ENCODE measurements at regions not wholly inside any gene's neighbourhood (a gene's known extent, or its start where the extent isn't known, plus 50 kb on each side); places are given as distances from the start of the nearest gene placed in this dataset.

GRCh38 chr6:106886922-106887797 is 87.4 kb downstream of the CD24 start (continued):
- peak; percentile 96 for TF ChIP-seq CREB3 (tag; conservative IDR thresholded peaks at IDR 0.05; ENCODE audit: low read depth)
- TF ChIP-seq ZNF134 (CRISPR knock-in tag; conservative IDR thresholded peaks at IDR 0.05): peak; percentile 45; the same call in 1 of the 2 replicates
- TF ChIP-seq ZMIZ1 (IDR thresholded peaks at IDR 0.05; ENCODE audit: low read depth in 2 of 2, low read length in 2 of 2): no peak
- no peak for TF ChIP-seq RBM25 (IDR thresholded peaks at IDR 0.05; ENCODE audit: low read depth, low read length, severe bottlenecking)
- TF ChIP-seq CAMTA2 (CRISPR knock-in tag; conservative IDR thresholded peaks at IDR 0.05): no peak
- TF ChIP-seq SP2 (IDR thresholded peaks at IDR 0.05; ENCODE audit: extremely low read depth, low read depth, low read length, poor library complexity, severe bottlenecking): no peak
- no peak for TF ChIP-seq HDAC1 (IDR thresholded peaks at IDR 0.05)
- no peak for TF ChIP-seq LARP7 (IDR thresholded peaks at IDR 0.05)
- no peak for TF ChIP-seq TFAP4 (CRISPR knock-in tag; IDR thresholded peaks at IDR 0.05; ENCODE audit: borderline replicate concordance)
- no peak for TF ChIP-seq RBM15 (IDR thresholded peaks at IDR 0.05; ENCODE audit: insufficient read depth, low read length)
- peak; percentile 96 for TF ChIP-seq ZNF583 (CRISPR knock-in tag; IDR thresholded peaks at IDR 0.05)
- TF ChIP-seq MED1 (CRISPR knock-in tag; IDR thresholded peaks at IDR 0.05; ENCODE audit: borderline replicate concordance): no peak
- no peak for TF ChIP-seq ZBTB2 (IDR thresholded peaks at IDR 0.05)
- peak; percentile 60; the same call in 1 of the 2 replicates for TF ChIP-seq E2F3 (CRISPR knock-in tag; IDR thresholded peaks at IDR 0.05)
- no peak for TF ChIP-seq ZNF184 (CRISPR knock-in tag; IDR thresholded peaks at IDR 0.05)
- no peak for TF ChIP-seq CEBPG (CRISPR knock-in tag; IDR thresholded peaks at IDR 0.05)
- TF ChIP-seq CEBPG (tag; conservative IDR thresholded peaks at IDR 0.05 in 1 of 2, IDR thresholded peaks at IDR 0.05 in 1 of 2): no peak
- TF ChIP-seq KLF6 (CRISPR knock-in tag; IDR thresholded peaks at IDR 0.05; ENCODE audit: borderline replicate concordance): peak; percentile 95
- TF ChIP-seq BACH1 (tag; IDR thresholded peaks at IDR 0.05): peak; percentile 87

Data from K562 (cell line).